Retinal pigment epithelial cell (primary cell): ENCODE measurements at regions not wholly inside any gene's neighbourhood (a gene's known extent, or its start where the extent isn't known, plus 50 kb on each side); places are given as distances from the start of the nearest gene placed in this dataset.
"Not testable (repeated sequence)": the region's sequence is repeated elsewhere in the genome, so short reads cannot be mapped to it uniquely, and the experiment has no call there.

Experiments used
- DNase-seq: peaks from one replicate; pipeline ENCODE4 v3.0.0-alpha.2; 2010; ENCODE audit warnings: low read depth
- H3K4me3 ChIP-seq: 2 replicates; pipeline ENCODE4 v1.5.1; 2011; ENCODE audit warnings: mild to moderate bottlenecking, low read length, control low read depth, moderate library complexity
- TF ChIP-seq, protein P1 (sequence below): conservative IDR thresholded peaks from 2 replicates; pipeline ENCODE4 v1.5.1; 2011; ENCODE audit warnings: low read depth, low read length, control low read depth, inconsistent platforms

GRCh38 chr5:96315431-96315830, 117.6 kb downstream of the PCSK1 start:
- TF ChIP-seq, protein P1, sequence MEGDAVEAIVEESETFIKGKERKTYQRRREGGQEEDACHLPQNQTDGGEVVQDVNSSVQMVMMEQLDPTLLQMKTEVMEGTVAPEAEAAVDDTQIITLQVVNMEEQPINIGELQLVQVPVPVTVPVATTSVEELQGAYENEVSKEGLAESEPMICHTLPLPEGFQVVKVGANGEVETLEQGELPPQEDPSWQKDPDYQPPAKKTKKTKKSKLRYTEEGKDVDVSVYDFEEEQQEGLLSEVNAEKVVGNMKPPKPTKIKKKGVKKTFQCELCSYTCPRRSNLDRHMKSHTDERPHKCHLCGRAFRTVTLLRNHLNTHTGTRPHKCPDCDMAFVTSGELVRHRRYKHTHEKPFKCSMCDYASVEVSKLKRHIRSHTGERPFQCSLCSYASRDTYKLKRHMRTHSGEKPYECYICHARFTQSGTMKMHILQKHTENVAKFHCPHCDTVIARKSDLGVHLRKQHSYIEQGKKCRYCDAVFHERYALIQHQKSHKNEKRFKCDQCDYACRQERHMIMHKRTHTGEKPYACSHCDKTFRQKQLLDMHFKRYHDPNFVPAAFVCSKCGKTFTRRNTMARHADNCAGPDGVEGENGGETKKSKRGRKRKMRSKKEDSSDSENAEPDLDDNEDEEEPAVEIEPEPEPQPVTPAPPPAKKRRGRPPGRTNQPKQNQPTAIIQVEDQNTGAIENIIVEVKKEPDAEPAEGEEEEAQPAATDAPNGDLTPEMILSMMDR: no peak
- DNase-seq: no peak
- no peak overlapping the region for H3K4me3 ChIP-seq

- H3K4me3 ChIP-seq: no peak overlapping the region
- TF ChIP-seq, protein P1: no peak
- no peak for DNase-seq
Observed at GRCh38 chr5:96312383-96312782, 120.7 kb downstream of the PCSK1 start.

GRCh38 chr5:96307047-96307446, 126.0 kb downstream of the PCSK1 start:
- DNase-seq, H3K4me3 ChIP-seq: not testable (repeated sequence)

GRCh38 chr5:96302174-96302738, 130.8 kb downstream of the PCSK1 start:
- H3K4me3 ChIP-seq: no peak overlapping the region
- TF ChIP-seq, protein P1: no peak
- no peak for DNase-seq

DNA sequence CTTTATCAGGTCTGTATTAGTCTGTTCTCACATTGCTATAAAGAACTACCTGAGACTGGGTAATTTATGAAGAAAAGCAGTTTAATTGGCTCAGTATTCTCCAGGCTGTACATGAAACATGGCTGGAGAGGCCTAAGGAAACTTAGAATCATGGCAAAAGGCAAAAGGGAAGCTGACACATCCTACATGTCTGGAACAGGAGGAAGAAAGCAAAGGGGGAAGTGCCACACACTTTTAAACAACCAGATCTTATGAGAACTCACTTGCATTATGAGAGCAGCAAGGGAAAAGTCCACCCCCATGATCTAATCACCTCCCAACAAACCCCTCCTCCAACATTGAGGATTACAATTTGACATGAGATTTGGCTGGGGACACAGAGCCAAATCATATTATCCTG, 132.1 kb downstream of the PCSK1 start:
- no peak for DNase-seq
- TF ChIP-seq, protein P1: no peak
- H3K4me3 ChIP-seq: no peak overlapping the region

GRCh38 chr5:96297867-96298266, 135.2 kb downstream of the PCSK1 start:
- TF ChIP-seq, protein P1: no peak
- DNase-seq: no peak
- H3K4me3 ChIP-seq: no peak overlapping the region

DNA sequence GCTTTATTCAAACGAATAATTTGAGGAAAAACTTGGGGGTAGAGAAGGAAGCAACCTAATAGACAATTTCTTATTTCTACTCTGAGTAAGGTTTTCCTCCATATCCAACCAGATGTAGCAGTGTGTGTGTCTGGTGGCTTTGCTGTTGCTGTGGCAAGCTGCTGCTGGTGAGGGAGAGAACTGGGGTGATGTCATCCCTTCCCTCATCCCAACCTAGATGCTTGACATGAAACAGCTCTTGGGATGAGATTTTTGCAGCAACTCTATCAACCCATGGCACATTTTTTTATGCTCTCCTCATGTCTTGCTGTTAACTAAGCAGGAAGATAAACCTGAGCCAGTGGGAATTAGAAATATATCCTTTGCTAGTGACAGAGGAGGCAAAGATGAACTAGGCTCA, 135.8 kb downstream of the PCSK1 start:
- no peak for DNase-seq
- TF ChIP-seq, protein P1: no peak
- no peak overlapping the region for H3K4me3 ChIP-seq

GRCh38 chr5:96294884-96295202, 138.2 kb downstream of the PCSK1 start:
- DNase-seq: no peak
- no peak overlapping the region for H3K4me3 ChIP-seq
- TF ChIP-seq, protein P1: no peak
